HG03558 (cell line): ENCODE measurements at regions not wholly inside any gene's neighbourhood (a gene's known extent, or its start where the extent isn't known, plus 50 kb on each side); places are given as distances from the start of the nearest gene placed in this dataset.

Experiments used
- ATAC-seq: cut with Tn5 transposase; IDR thresholded peaks from one replicate; pipeline ENCODE4 v1.9.1; 2021; ENCODE audit warnings: moderate number of reproducible peaks; ENCODE audit not compliant: unreplicated experiment; ENCODE audit errors: extremely low read depth

DNA sequence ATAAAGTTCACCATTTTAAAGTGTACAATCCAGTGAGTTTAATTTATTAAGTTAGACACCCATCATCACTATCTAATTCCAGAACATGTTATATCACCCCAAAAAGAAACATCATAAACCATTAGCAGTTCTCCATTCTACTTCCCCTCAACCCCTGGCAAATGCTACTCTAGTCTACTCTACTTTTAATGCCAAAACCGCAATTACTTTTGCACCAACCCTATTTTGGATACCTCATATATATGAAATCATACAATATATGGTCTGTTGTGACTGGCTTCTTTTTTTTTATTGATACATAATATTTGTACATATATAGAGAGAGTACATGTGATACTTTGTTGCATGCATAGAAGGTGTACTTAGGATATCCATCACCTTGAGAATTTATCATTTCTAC lies 190.5 kb upstream of the RARB start:
- no peak for ATAC-seq

DNA sequence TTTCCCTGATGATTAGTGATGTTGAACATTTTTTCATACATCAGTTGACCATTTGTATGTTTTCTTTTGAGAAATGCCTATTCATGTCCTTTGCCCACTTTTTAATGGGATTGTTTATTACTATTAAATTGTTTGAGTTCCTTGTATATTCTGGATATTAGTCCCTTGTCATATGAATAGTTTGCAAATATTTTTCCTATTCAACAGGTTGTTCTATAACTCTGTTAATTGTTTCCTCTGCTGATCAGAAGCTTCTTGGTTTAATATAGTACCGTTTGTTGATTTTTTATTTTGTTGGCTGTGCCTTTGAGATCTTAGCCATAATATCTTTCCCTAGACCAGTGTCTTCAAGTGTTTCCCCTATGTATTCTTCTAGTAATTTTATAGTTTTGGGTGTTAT lies 189.0 kb upstream of the RARB start:
- ATAC-seq, result no peak

DNA sequence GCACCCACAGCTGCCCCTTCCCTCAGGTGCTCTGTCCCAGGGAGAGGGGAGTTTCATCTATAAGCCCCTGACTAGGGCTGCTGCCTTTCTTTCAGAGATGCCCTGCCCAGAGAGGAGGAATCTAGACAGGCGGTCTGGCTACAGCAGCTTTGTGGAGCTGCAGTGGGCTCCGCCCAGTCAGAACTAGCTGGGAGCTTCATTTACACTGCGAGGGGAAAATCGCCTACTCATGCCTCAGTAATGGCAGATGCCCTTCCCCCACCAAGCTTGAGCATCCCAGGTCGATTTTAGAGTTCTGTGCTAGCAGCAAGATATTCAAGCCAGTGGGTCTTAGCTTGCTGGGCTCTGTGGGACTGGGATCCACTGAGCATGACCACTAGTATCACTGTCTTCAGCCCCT lies 181.2 kb upstream of the RARB start:
- no peak for ATAC-seq

DNA sequence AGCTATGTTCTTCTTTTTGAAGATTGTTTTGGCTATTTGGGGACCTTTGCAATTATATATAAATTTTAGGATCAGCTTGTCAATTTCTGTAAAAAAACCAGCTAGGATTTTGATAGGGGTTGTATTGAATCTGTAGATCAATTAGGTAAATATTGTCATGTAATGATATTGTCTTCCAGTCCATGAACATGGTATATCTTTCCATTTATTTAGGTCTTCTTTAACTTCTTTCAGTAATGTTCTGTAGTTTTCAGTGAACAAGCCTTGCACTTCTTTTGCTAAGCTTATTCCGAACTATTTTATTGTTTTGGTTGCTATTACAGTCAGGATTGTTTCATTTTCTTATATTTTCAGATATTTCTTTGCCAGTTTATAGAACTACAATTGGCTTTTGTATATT lies 175.8 kb upstream of the RARB start:
- no peak for ATAC-seq

DNA sequence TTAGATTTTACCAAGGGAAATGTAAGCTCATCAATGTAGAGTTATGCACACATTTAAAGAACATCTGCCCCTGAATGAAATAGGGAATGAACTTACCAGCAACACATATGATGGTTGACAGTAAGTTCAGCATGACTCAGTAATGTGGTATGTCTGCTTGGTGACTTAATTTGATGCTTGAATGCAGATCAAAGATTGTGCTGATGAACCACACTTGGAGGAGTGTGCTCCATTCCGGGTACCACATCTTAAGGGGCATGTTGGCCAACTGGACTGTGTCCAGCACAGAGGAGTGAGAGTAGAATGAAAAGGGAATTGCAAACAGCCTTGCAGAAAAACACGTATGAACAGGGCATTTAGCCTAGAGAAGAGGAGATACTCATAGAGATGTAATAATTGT lies 171.0 kb upstream of the RARB start:
- no peak for ATAC-seq

DNA sequence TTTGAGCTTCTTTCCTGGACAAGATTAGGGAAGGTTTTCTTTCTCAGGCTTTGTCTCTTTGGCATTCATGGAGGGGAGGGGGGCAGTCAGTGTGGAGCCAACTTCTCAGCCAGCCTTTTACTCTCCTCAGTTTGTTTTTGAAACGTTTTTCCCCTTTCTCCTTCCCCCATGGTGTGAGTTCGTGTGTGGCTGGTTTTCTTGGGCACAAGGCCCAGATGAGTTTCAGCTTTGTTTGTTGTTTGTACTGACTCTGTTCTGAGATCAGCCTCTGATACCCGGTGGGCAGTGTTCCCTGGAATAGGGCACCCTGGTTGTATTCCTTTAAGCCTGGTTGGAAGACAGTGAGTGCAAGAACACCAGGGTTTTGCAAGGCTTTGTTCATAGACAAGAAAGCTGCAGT lies 168.2 kb upstream of the RARB start:
- no peak for ATAC-seq

DNA sequence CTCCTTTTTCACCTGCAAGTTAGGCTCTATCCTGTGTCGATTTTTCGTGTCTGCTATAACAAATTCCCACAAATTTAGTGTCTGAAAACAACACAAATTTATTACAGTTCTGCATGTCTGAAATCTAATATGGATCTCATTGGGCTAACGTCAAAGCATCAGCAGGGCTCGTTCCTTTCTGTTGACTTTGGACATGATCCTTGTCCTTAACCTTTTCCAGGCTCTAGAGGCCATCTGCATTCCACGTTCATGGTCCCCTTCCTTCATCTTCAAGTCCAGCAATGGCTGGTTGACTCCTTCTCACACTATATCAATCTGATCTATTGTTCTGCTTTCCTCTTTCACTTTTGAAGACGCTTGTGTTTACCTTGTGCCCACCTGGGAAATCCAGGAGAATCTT lies 165.7 kb upstream of the RARB start:
- no peak for ATAC-seq

DNA sequence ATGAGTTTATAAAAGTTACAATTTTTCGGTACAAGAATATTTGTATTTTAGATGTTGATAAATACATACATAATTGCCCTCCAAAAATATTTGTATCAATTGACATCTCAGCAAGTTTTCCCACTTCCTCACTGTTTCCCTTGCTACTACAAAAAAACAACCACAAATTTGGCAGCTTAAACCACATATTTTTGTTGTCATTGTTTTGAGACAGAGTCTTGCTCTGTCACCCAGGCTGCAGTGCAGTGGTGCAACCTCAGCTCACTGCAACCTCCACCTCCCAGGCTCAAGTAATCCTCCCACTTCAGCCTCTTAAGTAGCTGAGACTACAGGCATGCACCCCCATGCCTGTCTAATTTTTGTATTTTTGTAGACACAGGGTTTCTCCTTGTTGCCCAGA lies 162.8 kb upstream of the RARB start:
- ATAC-seq, result no peak

DNA sequence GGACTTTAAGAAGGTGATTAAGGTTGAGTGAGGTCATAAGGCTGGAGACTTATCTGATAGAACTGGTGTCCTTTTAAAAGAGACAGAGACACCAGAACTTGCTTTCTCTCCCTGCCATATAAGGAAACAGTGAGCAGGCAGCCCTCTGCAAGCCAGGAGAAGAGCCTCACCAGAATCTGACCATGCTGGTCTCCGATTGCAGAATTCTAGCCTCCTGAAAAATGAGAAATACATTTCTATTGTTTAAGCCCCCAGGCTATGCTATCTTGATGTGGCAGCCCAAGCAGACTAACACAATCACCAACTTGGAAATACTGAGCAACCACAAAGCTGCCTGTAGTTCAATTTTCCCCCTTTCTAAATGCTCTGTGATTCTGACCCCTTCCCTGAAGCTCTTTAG lies 161.4 kb upstream of the RARB start:
- no peak for ATAC-seq

DNA sequence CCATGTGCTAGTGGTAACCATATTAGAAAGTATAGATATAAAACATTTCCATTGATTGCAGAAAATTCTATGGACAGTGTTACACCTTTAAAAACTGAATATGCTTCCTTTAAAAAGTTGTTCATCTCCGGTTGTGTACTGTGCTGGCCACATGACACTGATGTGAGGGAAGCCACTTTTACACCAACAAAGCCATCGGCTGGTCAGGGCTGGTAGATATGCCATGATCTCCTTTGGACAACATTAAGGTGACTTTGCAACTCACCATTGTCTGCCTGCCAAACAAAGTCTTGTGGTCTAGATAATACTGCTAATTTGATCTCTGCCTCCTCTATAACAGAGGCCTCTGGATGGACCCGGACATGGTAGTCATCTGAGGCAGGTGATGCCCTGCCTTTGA lies 156.0 kb upstream of the RARB start:
- ATAC-seq, result no peak

DNA sequence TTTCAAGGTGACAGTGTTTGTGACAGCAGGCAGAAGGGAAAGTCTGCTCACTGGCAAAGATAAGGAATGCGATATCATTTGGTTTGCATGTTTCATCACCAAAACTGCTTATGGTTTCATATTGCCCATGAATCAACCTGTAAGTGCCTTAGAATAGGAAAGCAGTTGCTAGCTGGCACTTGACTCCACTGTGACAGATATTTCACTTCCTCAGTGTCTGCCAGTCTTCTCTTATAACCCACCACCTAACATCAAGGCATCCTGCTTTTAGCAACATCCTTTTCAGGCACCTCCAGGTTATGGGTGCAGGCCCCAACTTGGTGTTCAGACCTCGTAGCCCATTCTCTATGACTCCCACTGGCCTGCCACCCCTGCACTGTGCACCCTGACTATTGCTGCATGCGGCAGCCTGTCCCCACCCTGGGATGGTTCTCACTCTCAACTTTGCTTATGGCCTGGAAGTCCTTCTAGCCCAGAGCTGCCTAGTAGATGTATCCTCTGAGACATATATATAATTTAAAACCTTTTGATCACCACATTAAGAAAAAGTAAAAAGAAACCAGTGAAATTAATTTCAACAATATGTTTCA lies 154.4 kb upstream of the RARB start:
- no peak for ATAC-seq

DNA sequence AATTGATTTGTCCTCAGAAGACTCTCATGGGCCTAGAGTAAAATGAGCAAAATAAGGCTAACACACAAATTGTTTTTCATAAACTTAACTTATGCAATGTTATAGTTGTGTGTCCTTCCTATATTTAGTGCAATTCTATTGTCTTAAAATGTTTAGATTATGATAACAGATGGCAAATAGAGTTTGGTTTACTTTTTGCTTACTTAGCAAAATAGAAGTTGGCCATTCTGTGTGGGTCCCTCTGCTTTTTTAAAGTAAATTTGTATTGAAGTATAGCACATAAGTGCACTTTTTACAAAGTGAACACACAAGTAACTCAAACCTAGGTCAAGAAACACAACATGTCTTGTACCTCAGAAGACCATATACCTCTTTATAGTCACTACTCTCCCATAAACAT lies 150.6 kb upstream of the RARB start:
- no peak for ATAC-seq

DNA sequence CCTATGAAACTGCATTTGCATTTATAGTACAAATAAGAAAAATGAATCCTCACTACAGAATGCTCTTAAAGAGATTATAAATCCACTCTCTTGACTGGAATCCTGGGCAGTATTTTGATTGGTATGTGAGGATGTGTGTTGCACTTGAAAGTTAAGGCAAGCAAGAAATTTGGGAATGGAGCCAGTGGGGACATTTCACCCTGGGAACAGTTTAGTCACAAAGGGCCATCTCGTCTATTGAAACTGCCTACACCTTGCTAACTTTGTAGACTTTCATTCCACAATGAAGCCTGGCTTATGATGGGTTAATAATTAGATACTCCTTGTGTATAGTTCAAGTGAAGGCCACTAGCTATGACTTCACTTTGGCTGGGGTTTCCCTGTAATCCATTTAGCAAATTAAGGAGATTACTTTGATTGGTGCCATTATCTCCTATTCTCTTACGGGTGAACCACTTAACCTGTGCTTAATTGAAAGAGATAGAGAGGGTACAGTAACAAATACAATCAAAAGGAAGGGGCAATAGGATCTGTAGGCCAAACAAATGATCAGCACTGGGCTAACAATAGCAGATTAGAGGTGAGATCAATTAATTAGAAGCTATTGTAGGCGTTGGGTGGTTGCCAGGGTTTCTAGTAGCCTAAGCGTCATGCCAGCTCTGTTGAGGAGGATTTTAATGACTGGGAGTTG lies 146.9 kb upstream of the RARB start:
- no peak for ATAC-seq

DNA sequence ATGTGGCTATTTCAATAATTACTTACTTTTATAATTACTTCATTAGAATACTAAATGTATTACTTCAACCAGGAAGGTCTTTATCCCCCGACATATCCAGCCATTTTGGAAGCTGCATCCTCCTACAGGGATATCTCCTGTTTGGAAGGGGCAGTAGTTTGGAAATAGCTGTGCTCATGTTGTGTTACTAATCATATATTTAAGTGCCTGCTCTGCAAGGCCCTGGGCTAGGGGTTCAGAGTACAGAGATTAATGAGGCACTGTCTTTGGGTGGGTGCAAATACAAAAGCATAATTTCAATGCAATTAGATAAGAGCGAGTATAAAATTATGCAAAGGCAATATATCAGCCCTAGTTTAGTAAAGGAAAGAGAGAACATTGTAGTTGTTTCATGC lies 146.3 kb upstream of the RARB start:
- ATAC-seq, result no peak

DNA sequence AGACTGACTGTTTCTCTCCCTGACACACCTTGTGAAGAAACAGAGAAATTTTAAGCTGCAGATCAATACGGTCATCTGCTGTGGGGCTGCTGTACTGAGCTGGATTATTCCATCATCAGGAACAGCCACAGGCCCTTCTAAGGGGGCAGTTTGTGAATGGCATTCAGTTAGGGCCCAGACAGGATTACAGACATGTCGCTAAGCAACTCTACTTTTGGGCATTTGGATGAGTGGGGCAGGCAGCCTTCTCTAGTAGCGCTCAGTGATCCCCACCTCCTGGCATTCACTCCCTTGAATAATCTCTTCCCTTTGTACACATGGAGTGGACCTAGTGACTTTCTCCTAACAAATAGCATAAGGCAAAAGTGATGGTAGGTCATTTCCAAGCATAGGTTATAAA lies 144.4 kb upstream of the RARB start:
- no peak for ATAC-seq

DNA sequence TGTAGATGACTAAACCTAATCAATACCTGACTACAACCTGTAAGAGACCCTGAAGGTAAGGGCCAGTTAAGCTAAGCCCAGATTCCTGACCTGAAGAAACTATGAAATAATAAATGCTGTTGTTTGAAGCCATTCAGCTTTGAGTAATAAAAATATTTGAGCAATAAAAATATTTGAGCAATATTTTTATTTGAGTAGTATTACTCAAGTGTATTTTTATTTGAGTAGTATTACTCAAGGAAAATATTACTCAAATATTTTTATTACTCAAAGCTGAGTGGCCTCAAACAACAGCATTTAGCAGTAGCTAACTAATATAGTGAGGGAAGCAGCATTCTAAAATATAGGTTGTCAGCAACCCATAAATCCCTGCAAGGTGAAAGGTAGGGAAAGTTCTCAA lies 143.8 kb upstream of the RARB start:
- no peak for ATAC-seq

DNA sequence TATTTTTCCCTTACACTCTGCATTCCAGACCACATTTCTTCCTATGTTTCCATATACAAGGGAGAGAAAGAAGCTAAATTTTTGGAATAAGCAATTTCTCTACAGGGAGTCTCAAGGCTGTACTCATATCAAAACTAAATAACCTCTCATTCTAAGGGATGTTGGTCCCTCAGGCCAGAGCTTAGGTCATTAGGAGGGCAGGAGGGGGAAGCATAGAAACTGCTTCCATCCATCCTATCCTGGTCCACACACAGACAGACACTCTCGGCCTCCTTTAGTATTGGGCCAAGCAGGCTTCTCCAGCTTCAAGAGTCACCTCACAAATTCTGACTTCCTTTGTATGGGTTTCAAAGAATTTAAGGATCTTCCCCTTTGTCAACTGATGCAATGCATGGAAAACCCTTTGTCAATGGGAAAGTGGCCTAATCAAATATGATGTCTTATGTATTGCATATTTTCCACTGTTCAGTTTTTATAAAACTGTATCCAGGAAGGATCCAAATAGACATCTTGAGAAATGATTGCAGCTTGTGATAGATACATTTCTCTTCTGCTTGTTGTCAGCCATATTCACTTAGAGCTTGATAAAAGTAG lies 140.7 kb upstream of the RARB start:
- ATAC-seq, result no peak

DNA sequence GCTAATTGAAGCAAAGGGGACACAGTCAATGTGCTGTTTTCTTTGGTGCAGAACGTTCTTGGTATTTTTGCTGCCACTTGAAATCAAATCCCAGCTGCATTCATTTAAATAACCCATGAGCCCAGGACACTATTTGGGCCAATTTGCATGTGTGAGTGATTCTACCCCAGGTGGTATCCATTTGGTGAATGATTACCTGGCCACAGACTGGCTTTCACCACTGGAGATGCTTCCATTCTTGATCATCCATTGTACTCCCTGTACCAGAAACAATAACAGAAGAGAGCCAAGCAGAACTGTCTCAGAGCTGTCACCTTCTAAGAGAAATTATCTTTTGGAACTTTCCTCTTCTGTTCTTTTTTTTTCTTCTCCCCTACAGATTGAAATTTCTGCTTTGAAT lies 139.7 kb upstream of the RARB start:
- no peak for ATAC-seq

DNA sequence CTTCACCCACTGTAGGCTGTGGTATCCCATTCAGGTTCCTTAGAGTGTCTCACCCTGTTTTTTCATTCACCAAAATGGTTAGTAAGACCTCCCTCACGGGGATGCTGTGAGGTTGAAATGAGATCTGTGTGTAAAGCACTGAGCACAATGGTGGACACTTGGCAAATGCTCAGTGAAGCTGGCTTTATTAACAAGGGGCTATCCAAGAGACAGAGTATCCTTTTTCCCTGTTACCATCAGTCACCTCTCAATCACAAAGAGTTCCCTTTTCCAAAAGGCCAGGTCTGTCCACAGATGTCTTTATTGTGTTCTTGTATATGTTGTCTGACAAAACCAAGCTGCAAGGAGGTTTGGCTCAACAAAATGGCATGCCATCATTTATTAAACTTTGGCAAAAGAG lies 138.9 kb upstream of the RARB start:
- ATAC-seq, result no peak

DNA sequence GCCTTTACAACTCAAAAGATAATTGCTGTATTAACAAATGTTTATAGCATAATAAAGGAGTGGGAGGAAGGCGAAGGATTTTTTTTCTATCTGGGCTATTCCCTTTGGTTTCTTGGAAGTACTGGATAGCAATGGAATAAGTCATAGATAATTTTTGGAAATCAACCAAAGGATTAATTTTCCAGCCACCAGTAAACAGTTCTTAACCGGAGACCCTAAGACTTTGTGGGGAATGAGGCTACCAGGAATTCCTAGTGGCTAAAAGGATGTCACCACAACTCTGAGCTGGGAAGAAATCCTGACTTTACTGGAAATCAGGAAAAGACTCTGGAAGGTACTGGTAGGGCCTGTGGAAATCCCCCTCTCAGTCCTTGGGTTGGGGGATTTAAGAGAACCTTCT lies 138.4 kb upstream of the RARB start:
- ATAC-seq, result no peak

DNA sequence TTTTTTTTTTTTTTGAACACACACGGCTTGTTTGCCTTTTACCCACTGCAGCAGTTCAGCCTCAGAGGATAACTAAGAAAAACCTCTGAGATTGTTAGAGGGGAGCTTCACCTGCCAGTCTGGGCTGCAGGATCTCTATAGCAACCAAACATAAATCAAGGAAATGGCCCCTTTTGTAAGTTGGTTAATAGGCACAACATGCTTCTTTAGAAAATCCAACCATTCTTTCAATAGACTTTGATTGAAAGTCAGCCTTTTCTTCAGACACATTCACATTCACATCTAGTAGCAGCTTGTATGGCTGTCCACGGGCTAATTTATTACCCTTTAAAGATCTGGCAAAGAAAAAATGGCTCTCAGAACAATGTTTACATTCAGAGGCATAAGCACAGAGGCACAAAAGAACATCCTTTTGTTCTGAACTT lies 136.6 kb upstream of the RARB start:
- ATAC-seq, result no peak

DNA sequence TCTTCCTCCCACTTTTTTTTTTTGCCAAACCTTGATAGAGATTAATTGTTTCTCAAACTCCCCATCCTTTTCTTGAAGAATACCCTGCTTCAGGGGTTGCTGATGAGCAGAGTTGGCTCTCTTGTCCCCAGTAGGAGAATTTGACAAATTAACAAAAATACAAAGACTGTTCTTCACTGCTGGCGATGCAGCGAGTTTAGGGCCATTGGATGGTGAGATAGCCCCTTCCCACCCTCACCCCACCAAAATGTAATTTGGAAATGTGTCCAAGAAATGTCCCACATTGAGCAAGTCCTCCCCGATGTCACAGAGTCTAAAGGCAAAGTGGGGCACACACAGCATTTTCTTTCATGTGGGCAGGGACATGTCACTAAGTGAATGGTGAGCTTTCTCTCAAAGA lies 136.0 kb upstream of the RARB start:
- no peak for ATAC-seq
